Natural killer cell (primary cell): ENCODE measurements at regions not wholly inside any gene's neighbourhood (a gene's known extent, or its start where the extent isn't known, plus 50 kb on each side); places are given as distances from the start of the nearest gene placed in this dataset.

Experiments
- ATAC-seq, 3 donors: fragments of 150-1000 bp in 2 of 3; fragments of 200-7000 bp in 1 of 3; cut with Tn5 transposase; 1 replicate in 1 of 3; 2 replicates in 2 of 3; pipeline ENCODE4 v1.10.0; 2021; ENCODE audit warnings: mild to moderate bottlenecking in 2 of 3, moderate library complexity in 2 of 3
- DNase-seq, 2 donors: peaks; one replicate each; pipeline versions ENCODE4 v3.0.0 to v3.0.0-alpha.2; 2013 to 2021; ENCODE audit warnings: mixed read lengths in 1 of 2
- H3K27ac ChIP-seq: one replicate; pipeline ENCODE4 v1.5.1; 2013; ENCODE audit warnings: mild to moderate bottlenecking, low read length
- H3K27me3 ChIP-seq: one replicate; pipeline ENCODE4 v1.6.1; 2013; ENCODE audit warnings: low read length; ENCODE audit not compliant: control insufficient read depth, insufficient read depth
- H3K36me3 ChIP-seq: one replicate; pipeline ENCODE4 v1.6.1; 2013; ENCODE audit warnings: low read length; ENCODE audit not compliant: control insufficient read depth, insufficient read depth
- H3K4me1 ChIP-seq: one replicate; pipeline ENCODE4 v1.6.1; 2013; ENCODE audit warnings: low read length; ENCODE audit not compliant: control insufficient read depth, insufficient read depth
- H3K4me3 ChIP-seq: one replicate; pipeline ENCODE4 v1.5.1; 2013; ENCODE audit warnings: low read length
- H3K9me3 ChIP-seq: one replicate; pipeline ENCODE4 v1.6.1; 2013; ENCODE audit warnings: low read length; ENCODE audit not compliant: control insufficient read depth, insufficient read depth
- H3K27ac Mint-ChIP-seq, 2 donors: one replicate each; pipeline ENCODE4 v1.8.0; 2022; ENCODE audit warnings: mild to moderate bottlenecking in 2 of 2, mixed read lengths in 2 of 2, moderate library complexity in 1 of 2
- H3K27me3 Mint-ChIP-seq, 2 donors: one replicate each; pipeline ENCODE4 v1.8.0; 2022; ENCODE audit warnings: low read depth in 2 of 2, mixed read lengths in 2 of 2
- H3K36me3 Mint-ChIP-seq: one replicate; pipeline ENCODE4 v1.8.0; 2022; ENCODE audit warnings: mixed read lengths
- H3K4me1 Mint-ChIP-seq, 2 donors: one replicate each; pipeline ENCODE4 v1.8.0; 2022; ENCODE audit warnings: mixed read lengths in 2 of 2
- H3K4me3 Mint-ChIP-seq: one replicate; pipeline ENCODE4 v1.8.0; 2022; ENCODE audit warnings: mild to moderate bottlenecking, moderate library complexity, mixed read lengths
- H3K9me3 Mint-ChIP-seq, 2 donors: one replicate each; pipeline ENCODE4 v1.8.0; 2022; ENCODE audit warnings: mixed read lengths in 2 of 2
- WGBS: methylation state at CpG from one replicate; pipeline ENCODE4 v1.1.7; 2013; ENCODE audit warnings: missing lambda C conversion rate; ENCODE audit not compliant: insufficient coverage; 5-methylcytosine and 5-hydroxymethylcytosine counted together
- intact Hi-C: fragments of 100-400 bp; cut with micrococcal nuclease; formaldehyde crosslinking; loops from one replicate; pipeline ENCODE4 v1.14.2; 2022
- TF ChIP-seq, protein P1 (sequence below): fragments of 200-600 bp; IDR thresholded peaks from one replicate; pipeline ENCODE4 v1.8.0; 2022; ENCODE audit warnings: antibody characterized with exemption

- H3K27me3 Mint-ChIP-seq: no peaks in the 10 kb centered on the region
- Histone ChIP-seq H3K4me1 (no peaks in the 10 kb centered on the region), H3K9me3 (no peaks in the 10 kb centered on the region), H3K36me3 (no peaks in the 10 kb centered on the region), H3K27ac (no peak overlapping the region), H3K4me3 (no peak overlapping the region), H3K27me3 (no peaks in the 10 kb centered on the region)
- DNase-seq: no peak
- H3K4me1 Mint-ChIP-seq: no peaks in the 10 kb centered on the region
- TF ChIP-seq, protein P1, sequence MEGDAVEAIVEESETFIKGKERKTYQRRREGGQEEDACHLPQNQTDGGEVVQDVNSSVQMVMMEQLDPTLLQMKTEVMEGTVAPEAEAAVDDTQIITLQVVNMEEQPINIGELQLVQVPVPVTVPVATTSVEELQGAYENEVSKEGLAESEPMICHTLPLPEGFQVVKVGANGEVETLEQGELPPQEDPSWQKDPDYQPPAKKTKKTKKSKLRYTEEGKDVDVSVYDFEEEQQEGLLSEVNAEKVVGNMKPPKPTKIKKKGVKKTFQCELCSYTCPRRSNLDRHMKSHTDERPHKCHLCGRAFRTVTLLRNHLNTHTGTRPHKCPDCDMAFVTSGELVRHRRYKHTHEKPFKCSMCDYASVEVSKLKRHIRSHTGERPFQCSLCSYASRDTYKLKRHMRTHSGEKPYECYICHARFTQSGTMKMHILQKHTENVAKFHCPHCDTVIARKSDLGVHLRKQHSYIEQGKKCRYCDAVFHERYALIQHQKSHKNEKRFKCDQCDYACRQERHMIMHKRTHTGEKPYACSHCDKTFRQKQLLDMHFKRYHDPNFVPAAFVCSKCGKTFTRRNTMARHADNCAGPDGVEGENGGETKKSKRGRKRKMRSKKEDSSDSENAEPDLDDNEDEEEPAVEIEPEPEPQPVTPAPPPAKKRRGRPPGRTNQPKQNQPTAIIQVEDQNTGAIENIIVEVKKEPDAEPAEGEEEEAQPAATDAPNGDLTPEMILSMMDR: no peak
- peaks cover 11 to 18% of the 10 kb centered on the region in 2 donors for H3K9me3 Mint-ChIP-seq
- 86% methylated on average over 1 of the region's 1 CpG for WGBS
- intact Hi-C loops: no loop called here
- ATAC-seq: no peak
- H3K36me3 Mint-ChIP-seq: no peaks in the 10 kb centered on the region
- no peak overlapping the region for H3K4me3 Mint-ChIP-seq
- H3K27ac Mint-ChIP-seq: no peak overlapping the region
Observed at GRCh38 chr4:126807132-126807531, 825.6 kb upstream of the INTU start.

- DNase-seq (no peak), ATAC-seq (no peak)
- Histone ChIP-seq H3K4me1 (no peaks in the 10 kb centered on the region), H3K9me3 (peaks cover 7% of the 10 kb centered on the region), H3K4me3 (no peak overlapping the region), H3K27me3 (no peaks in the 10 kb centered on the region), H3K36me3 (no peaks in the 10 kb centered on the region), H3K27ac (no peak overlapping the region)
- no peaks in the 10 kb centered on the region for H3K4me1 Mint-ChIP-seq
- H3K27ac Mint-ChIP-seq: no peak overlapping the region
- intact Hi-C loops: no loop called here
- H3K9me3 Mint-ChIP-seq: peaks cover 10 to 21% of the 10 kb centered on the region in 2 donors
- H3K27me3 Mint-ChIP-seq: no peaks in the 10 kb centered on the region
- TF ChIP-seq, protein P1: no peak
- H3K4me3 Mint-ChIP-seq: no peak overlapping the region
- peaks cover 10% of the 10 kb centered on the region for H3K36me3 Mint-ChIP-seq
Observed at GRCh38 chr4:126812076-126812475, 820.7 kb upstream of the INTU start.

- H3K36me3 Mint-ChIP-seq: no peaks in the 10 kb centered on the region
- H3K27ac Mint-ChIP-seq: no peak overlapping the region
- Histone ChIP-seq H3K4me1 (no peaks in the 10 kb centered on the region), H3K27ac (no peak overlapping the region), H3K36me3 (no peaks in the 10 kb centered on the region), H3K4me3 (no peak overlapping the region), H3K9me3 (peaks cover 7% of the 10 kb centered on the region), H3K27me3 (no peaks in the 10 kb centered on the region)
- intact Hi-C loops: no loop called here
- no peaks in the 10 kb centered on the region for H3K4me1 Mint-ChIP-seq
- TF ChIP-seq, protein P1: no peak
- no CpG with 5 or more reads among the region's 1 CpG for WGBS
- H3K9me3 Mint-ChIP-seq: peaks cover 6 to 16% of the 10 kb centered on the region in 2 donors
- H3K27me3 Mint-ChIP-seq: no peaks in the 10 kb centered on the region
- no peak overlapping the region for H3K4me3 Mint-ChIP-seq
- DNase-seq (no peak), ATAC-seq (no peak)
Observed at GRCh38 chr4:126820631-126821030, 812.1 kb upstream of the INTU start.

DNA sequence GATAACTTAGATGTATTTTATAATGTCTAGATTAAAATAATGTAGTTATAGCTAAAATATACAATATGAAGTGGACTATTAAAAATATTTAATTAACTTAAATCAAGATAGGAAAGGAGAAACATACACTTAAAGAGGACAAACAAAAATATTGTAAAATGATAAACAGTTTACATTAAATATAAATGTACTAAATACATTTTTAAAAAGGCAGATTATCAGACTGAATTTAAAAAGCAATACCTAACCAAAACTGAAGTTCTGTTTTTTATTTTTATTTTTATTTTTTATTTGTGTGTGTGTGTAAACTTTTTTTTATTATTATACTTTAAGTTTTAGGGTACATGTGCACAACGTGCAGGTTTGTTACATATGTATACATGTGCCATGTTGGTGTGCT lies 811.6 kb upstream of the INTU start:
- no peaks in the 10 kb centered on the region for H3K27me3 ChIP-seq
- Mint-ChIP-seq H3K27me3 (no peaks in the 10 kb centered on the region), H3K27ac (no peak overlapping the region), H3K4me3 (no peak overlapping the region), H3K9me3 (peaks cover 7 to 16% of the 10 kb centered on the region in 2 donors), H3K36me3 (no peaks in the 10 kb centered on the region), H3K4me1 (no peaks in the 10 kb centered on the region)
- DNase-seq (no peak), ATAC-seq (no peak)
- peaks cover 7% of the 10 kb centered on the region for H3K9me3 ChIP-seq
- no peaks in the 10 kb centered on the region for H3K4me1 ChIP-seq
- H3K36me3 ChIP-seq: no peaks in the 10 kb centered on the region
- TF ChIP-seq, protein P1: no peak
- no peak overlapping the region for H3K4me3 ChIP-seq
- intact Hi-C loops: no loop called here
- WGBS: no CpG with 5 or more reads among the region's 1 CpG
- no peak overlapping the region for H3K27ac ChIP-seq
